Testis (tissue), 2 donors: ENCODE measurements at regions not wholly inside any gene's neighbourhood (a gene's known extent, or its start where the extent isn't known, plus 50 kb on each side); places are given as distances from the start of the nearest gene placed in this dataset.

Source experiments
- CTCF ChIP-seq, 3 experiments: fragments of 450-650 bp in 2 of 3; fragments of 200-600 bp in 1 of 3; sonication (generic) in 1 of 3; IDR thresholded peaks; one replicate each; pipeline ENCODE4 v1.5.1; 2016 to 2019; ENCODE audit warnings: antibody characterized with exemption in 3 of 3, mild to moderate bottlenecking in 2 of 3, moderate library complexity in 1 of 3
- POLR2A ChIP-seq: fragments of 450-650 bp; IDR thresholded peaks from one replicate; pipeline ENCODE4 v1.6.1; 2017; ENCODE audit warnings: antibody characterized with exemption, mild to moderate bottlenecking, moderate library complexity

GRCh38 chr4:185914583-185915199 is 102.7 kb upstream of the SORBS2 start:
- TF ChIP-seq CTCF (IDR thresholded peaks at IDR 0.05) (no peak), POLR2A (no peak)
